HG02610 (cell line): ENCODE measurements at regions not wholly inside any gene's neighbourhood (a gene's known extent, or its start where the extent isn't known, plus 50 kb on each side); places are given as distances from the start of the nearest gene placed in this dataset.
"Not testable (repeated sequence)": the region's sequence is repeated elsewhere in the genome, so short reads cannot be mapped to it uniquely, and the experiment has no call there.

ENCODE experiments used
- ATAC-seq: cut with Tn5 transposase; IDR thresholded peaks from one replicate; pipeline ENCODE4 v1.9.1; 2021; ENCODE audit warnings: mild to moderate bottlenecking, moderate library complexity; ENCODE audit not compliant: unreplicated experiment

- no peak for ATAC-seq
Measured at GRCh38 chr12:91307957-91308670, 125.5 kb upstream of the DCN start.

- ATAC-seq, result no peak
Measured at GRCh38 chr12:91290354-91290753, 107.7 kb upstream of the DCN start.

- no peak for ATAC-seq
Measured at GRCh38 chr12:91289906-91290305, 107.3 kb upstream of the DCN start.

GRCh38 chr12:91289072-91289471 is 106.5 kb upstream of the DCN start:
- no peak for ATAC-seq

- ATAC-seq, result no peak
Measured at GRCh38 chr12:91287753-91288152, 105.1 kb upstream of the DCN start.

- ATAC-seq, result no peak
Measured at GRCh38 chr12:91278126-91278525, 95.5 kb upstream of the DCN start.

- no peak for ATAC-seq
Measured at GRCh38 chr12:91276509-91276908, 93.9 kb upstream of the DCN start.

- no peak for ATAC-seq
Measured at GRCh38 chr12:91275321-91275720, 92.7 kb upstream of the DCN start.

GRCh38 chr12:91274916-91275315 is 92.3 kb upstream of the DCN start:
- no peak for ATAC-seq

- ATAC-seq, result no peak
Measured at GRCh38 chr12:91273560-91273959, 90.9 kb upstream of the DCN start.

- ATAC-seq, result no peak
Measured at GRCh38 chr12:91272461-91273063, 89.9 kb upstream of the DCN start.

GRCh38 chr12:91271185-91271584 is 88.6 kb upstream of the DCN start:
- ATAC-seq, result no peak

GRCh38 chr12:91267039-91267438 is 84.4 kb upstream of the DCN start:
- ATAC-seq, result no peak

- no peak for ATAC-seq
Measured at GRCh38 chr12:91264178-91264577, 81.6 kb upstream of the DCN start.

- ATAC-seq, result no peak
Measured at GRCh38 chr12:91261820-91262676, 79.4 kb upstream of the DCN start.

- no peak for ATAC-seq
Measured at GRCh38 chr12:91256411-91256810, 73.8 kb upstream of the DCN start.

GRCh38 chr12:91252341-91252740 is 69.7 kb upstream of the DCN start:
- no peak for ATAC-seq

- no peak for ATAC-seq
Measured at GRCh38 chr12:91250273-91250665, 67.7 kb upstream of the DCN start.

- no peak for ATAC-seq
Measured at GRCh38 chr12:91249518-91250272, 67.1 kb upstream of the DCN start.

- ATAC-seq, result no peak
Measured at GRCh38 chr12:91249054-91249453, 66.4 kb upstream of the DCN start.

GRCh38 chr12:91243177-91243576 is 60.6 kb upstream of the DCN start:
- not testable (repeated sequence) for ATAC-seq
